Memory B cell (primary cell): ENCODE measurements at regions not wholly inside any gene's neighbourhood (a gene's known extent, or its start where the extent isn't known, plus 50 kb on each side); places are given as distances from the start of the nearest gene placed in this dataset.

Experiments
- ATAC-seq: fragments of 150-1000 bp; cut with Tn5 transposase; 2 replicates; pipeline ENCODE4 v1.10.0; 2021; ENCODE audit warnings: low read depth, mild to moderate bottlenecking, moderate library complexity
- DNase-seq, 2 donors: peaks; one replicate each; pipeline ENCODE4 v3.0.0; 2022; ENCODE audit warnings: low spot score in 2 of 2
- H3K27ac Mint-ChIP-seq: one replicate; pipeline ENCODE4 v1.8.0; 2022; ENCODE audit warnings: mild to moderate bottlenecking, moderate library complexity, mixed read lengths
- H3K27me3 Mint-ChIP-seq: one replicate; pipeline ENCODE4 v1.8.0; 2022; ENCODE audit warnings: mixed read lengths
- H3K36me3 Mint-ChIP-seq: one replicate; pipeline ENCODE4 v1.8.0; 2022; ENCODE audit warnings: mild to moderate bottlenecking, mixed read lengths
- H3K4me1 Mint-ChIP-seq: one replicate; pipeline ENCODE4 v1.8.0; 2022; ENCODE audit warnings: mixed read lengths
- H3K4me3 Mint-ChIP-seq: one replicate; pipeline ENCODE4 v1.8.0; 2022; ENCODE audit warnings: mild to moderate bottlenecking, moderate library complexity, mixed read lengths
- H3K9me3 Mint-ChIP-seq: one replicate; pipeline ENCODE4 v1.8.0; 2022; ENCODE audit warnings: mixed read lengths

- ATAC-seq, result peak; percentile 86
- Mint-ChIP-seq H3K27ac (peak overlapping the region; percentile 93), H3K4me3 (peak overlapping the region; percentile 70)
Observed at GRCh38 chr18:3384664-3385563, 65.1 kb upstream of the TGIF1 start.

GRCh38 chr18:3388323-3388722, 61.6 kb upstream of the TGIF1 start:
- no peak overlapping the region for H3K27ac Mint-ChIP-seq
- H3K27me3 Mint-ChIP-seq, result no peaks in the 10 kb centered on the region
- peaks cover 10% of the 10 kb centered on the region for H3K4me1 Mint-ChIP-seq
- DNase-seq (no peak), ATAC-seq (no peak)
- peaks cover 6% of the 10 kb centered on the region for H3K9me3 Mint-ChIP-seq
- H3K4me3 Mint-ChIP-seq, result no peak overlapping the region
- no peaks in the 10 kb centered on the region for H3K36me3 Mint-ChIP-seq

More at GRCh38 chr18:3384664-3385563, 65.1 kb upstream of the TGIF1 start:
- Mint-ChIP-seq H3K4me1 (peaks cover 10% of the 10 kb centered on the region), H3K9me3 (peaks cover 2% of the 10 kb centered on the region), H3K27me3 (no peaks in the 10 kb centered on the region), H3K36me3 (no peaks in the 10 kb centered on the region)
- DNase-seq, result peak in 1 of 2 donors; percentile 28

DNA sequence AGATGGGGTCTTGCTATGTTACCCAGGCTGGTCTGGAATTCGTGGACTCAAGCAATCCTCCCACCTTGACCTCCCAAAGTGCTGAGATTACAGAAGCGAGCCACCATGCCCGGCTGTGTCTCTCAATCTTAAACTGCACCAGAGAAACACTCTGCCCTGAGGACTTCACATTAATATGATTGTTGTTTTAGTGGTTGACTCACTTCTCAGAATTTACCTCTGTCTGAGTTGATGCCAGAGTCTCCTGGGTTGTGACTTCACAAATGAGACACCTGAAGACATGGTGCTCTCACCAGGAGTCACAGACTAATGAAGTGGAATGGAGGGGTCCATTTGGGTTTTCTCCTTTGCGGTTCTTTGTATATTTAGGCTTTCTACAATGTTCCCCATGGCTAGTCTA, 61.0 kb upstream of the TGIF1 start:
- Mint-ChIP-seq H3K4me1 (peaks cover 10% of the 10 kb centered on the region), H3K27me3 (no peaks in the 10 kb centered on the region), H3K9me3 (peaks cover 6% of the 10 kb centered on the region), H3K36me3 (peaks cover 3% of the 10 kb centered on the region), H3K27ac (no peak overlapping the region), H3K4me3 (no peak overlapping the region)
- DNase-seq (no peak), ATAC-seq (no peak)

- H3K4me1 Mint-ChIP-seq, result peaks cover 4% of the 10 kb centered on the region
- peaks cover 5% of the 10 kb centered on the region for H3K36me3 Mint-ChIP-seq
- H3K27me3 Mint-ChIP-seq, result no peaks in the 10 kb centered on the region
- ATAC-seq (no peak), DNase-seq (no peak)
- H3K9me3 Mint-ChIP-seq, result peaks cover 8% of the 10 kb centered on the region
- H3K4me3 Mint-ChIP-seq, result no peak overlapping the region
- no peak overlapping the region for H3K27ac Mint-ChIP-seq
Observed at GRCh38 chr18:3389977-3390376, 60.0 kb upstream of the TGIF1 start.

DNA sequence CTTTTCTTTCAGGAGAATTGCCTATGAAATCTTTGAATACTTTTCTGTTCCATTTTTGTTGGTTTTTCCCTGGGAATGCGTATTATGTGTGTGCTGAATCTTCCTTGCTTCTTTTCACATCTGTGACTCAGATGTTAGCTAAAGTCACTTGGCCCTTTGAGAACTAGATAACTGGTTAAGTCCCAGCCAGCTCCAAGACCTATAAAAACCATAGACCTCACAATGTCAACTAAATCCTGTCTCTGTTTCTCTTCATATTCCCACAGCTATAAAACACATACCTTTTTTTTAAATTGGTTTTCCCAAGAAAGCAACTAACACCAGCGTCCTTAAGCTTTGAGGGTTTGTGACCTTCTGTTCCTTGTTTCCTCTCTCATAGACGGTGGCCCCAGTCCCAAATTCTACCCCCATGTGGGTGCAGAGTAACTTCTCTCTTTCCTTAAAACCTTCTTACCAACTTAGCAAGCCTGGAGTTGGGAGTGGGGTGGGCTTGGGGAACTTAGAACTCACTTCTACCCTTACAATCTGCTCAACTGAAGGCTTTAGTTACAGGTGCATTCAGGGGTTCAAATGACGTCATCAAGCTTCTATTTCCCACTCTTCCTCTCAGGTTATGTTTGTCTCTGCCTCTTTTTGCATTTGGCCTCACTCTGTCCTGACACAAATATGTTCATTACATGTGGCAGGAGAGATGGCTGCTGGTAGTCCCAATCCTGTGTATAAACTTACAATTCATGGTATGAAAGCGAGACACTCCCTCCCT, 58.1 kb upstream of the TGIF1 start:
- Mint-ChIP-seq H3K4me3 (no peak overlapping the region), H3K27me3 (no peaks in the 10 kb centered on the region), H3K9me3 (peaks cover 9% of the 10 kb centered on the region), H3K4me1 (no peaks in the 10 kb centered on the region), H3K27ac (no peak overlapping the region), H3K36me3 (peaks cover 7% of the 10 kb centered on the region)
- ATAC-seq, result no peak
- DNase-seq, result no peak

DNA sequence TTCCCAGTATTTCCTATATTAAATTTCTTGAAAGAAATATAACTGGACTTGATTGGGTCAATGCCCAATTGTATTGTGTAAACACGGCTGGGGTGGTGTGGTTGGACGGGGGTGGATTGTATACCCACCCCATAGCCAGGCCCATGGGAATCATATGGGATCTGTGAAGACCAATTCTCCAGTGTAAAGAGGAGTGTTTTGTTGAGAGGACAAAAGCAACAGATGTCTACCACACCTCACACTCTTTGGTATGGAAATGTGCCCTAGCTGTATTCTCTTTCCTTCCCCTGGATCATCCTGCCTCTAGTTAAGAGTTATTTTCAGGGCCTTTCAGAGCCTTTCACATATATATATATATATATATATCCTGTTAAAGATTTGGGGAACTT, 57.5 kb upstream of the TGIF1 start:
- Mint-ChIP-seq H3K27me3 (no peaks in the 10 kb centered on the region), H3K9me3 (peaks cover 9% of the 10 kb centered on the region), H3K4me3 (no peak overlapping the region), H3K27ac (no peak overlapping the region), H3K36me3 (peaks cover 7% of the 10 kb centered on the region), H3K4me1 (no peaks in the 10 kb centered on the region)
- DNase-seq (no peak), ATAC-seq (no peak)

- Mint-ChIP-seq H3K27ac (no peak overlapping the region), H3K9me3 (peaks cover 8% of the 10 kb centered on the region), H3K4me3 (no peak overlapping the region), H3K4me1 (no peaks in the 10 kb centered on the region), H3K36me3 (peaks cover 7% of the 10 kb centered on the region), H3K27me3 (no peaks in the 10 kb centered on the region)
- ATAC-seq, result no peak
- no peak for DNase-seq
Observed at GRCh38 chr18:3394648-3395047, 55.3 kb upstream of the TGIF1 start.

DNA sequence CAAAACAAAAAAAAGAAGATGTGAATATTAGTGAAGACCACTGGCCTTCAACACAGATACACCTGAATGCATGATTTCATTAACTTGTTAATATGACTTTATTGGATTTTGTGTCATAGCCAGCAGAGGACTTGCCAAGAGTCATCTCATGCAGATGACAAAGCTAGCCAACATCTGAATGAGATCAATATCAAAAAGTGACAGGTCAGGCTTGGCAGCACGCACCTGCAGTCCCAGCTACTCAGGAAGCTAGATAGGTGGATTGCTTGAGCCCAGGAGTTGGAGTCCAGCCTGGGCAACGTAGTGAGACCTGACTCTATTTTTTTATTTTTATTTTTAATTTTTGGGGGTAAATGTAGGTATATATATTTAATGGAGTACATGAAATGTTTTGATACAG, 54.5 kb upstream of the TGIF1 start:
- ATAC-seq (no peak), DNase-seq (no peak)
- peaks cover 1% of the 10 kb centered on the region for H3K4me1 Mint-ChIP-seq
- no peaks in the 10 kb centered on the region for H3K27me3 Mint-ChIP-seq
- H3K36me3 Mint-ChIP-seq, result peaks cover 7% of the 10 kb centered on the region
- H3K9me3 Mint-ChIP-seq, result peaks cover 7% of the 10 kb centered on the region
- no peak overlapping the region for H3K4me3 Mint-ChIP-seq
- H3K27ac Mint-ChIP-seq, result no peak overlapping the region

DNA sequence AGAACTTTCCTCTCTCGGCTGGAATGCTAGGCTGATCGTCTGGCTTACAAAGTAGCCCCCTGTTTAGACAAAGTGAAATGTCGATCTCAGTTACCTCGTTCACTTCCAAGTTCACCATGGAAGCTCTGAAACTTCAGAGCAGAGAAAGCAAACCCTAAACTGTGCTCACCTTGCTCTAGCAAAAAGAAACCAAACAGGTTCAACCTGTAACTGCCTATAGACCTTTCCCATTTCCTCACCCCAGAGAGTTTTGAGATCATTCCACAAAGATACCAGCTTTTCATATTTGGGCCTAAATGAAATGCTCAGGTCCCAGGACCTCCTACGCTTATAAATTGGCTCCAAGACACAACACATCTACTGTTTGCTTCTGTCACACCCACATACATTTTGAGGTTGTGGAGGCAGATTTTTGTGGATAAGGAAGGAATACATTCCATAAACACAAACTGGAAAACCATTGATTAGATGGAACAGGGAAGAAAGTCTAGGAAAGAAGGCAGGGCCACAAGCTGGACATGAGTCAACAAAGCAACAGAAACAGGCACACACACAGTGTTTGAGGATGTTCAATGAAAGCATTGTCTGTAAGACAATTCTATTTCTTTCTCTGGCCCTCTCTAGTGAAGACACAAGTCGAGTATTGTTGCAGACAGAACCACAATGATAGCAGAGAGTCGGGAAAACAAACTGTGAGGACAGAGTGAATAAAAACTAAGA, 52.8 kb upstream of the TGIF1 start:
- Mint-ChIP-seq H3K4me3 (no peak overlapping the region), H3K27me3 (no peaks in the 10 kb centered on the region), H3K27ac (peak overlapping the region; percentile 39), H3K4me1 (peaks cover 14% of the 10 kb centered on the region), H3K9me3 (peaks cover 3% of the 10 kb centered on the region), H3K36me3 (peaks cover 7% of the 10 kb centered on the region)
- DNase-seq (no peak), ATAC-seq (no peak)

DNA sequence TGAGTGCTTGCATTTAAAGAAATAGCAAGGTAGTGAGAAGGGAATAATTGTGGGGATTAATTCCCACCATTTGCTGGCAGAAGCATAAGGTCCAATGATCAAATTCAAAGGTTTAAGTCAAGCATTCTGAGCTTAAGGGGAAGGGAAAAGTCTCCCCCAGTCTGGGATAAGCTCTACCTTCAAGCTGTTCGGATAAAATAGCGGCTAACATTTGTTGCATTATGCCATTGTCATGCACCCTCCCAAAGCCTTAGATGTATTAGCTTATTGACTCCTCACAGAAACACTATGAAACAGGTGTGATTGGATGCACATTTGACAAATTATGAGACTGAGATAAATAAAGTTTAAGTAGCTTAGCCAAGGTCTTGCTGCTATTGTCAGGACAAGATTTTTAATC, 52.2 kb upstream of the TGIF1 start:
- Mint-ChIP-seq H3K9me3 (peaks cover 3% of the 10 kb centered on the region), H3K4me3 (no peak overlapping the region), H3K27me3 (no peaks in the 10 kb centered on the region), H3K36me3 (peaks cover 7% of the 10 kb centered on the region), H3K27ac (peak overlapping the region; percentile 39), H3K4me1 (peaks cover 16% of the 10 kb centered on the region)
- ATAC-seq, result no peak
- no peak for DNase-seq
